HepG2 (cell line): ENCODE measurements at regions not wholly inside any gene's neighbourhood (a gene's known extent, or its start where the extent isn't known, plus 50 kb on each side); places are given as distances from the start of the nearest gene placed in this dataset.

Experiments
- ATAC-seq: fragments of 200-7000 bp; cut with Tn5 transposase; 3 replicates; pipeline ENCODE4 v1.9.1; 2020; ENCODE audit warnings: mild to moderate bottlenecking, moderate library complexity
- BruUV-seq: library from RNA; stranded (reverse); fragments of 400-500 nt; replicated peaks from 2 replicates; lab custom pipeline; 2021; lab: Mats Ljungman, UMichigan
- CTCF ChIA-PET: fragments of 300-600 bp; formaldehyde crosslinking; extraction: SDS; loops from one replicate; lab custom pipeline; 2021; ENCODE audit warnings: low total read pairs, inconsistent platforms, low intra/inter-chr PET ratio; lab: Yijun Ruan, JAX
- POLR2A ChIA-PET: fragments of 350-600 bp; sonication (Branson Sonifier 250); formaldehyde crosslinking; loops from one replicate; lab custom pipeline; 2020; ENCODE audit warnings: antibody characterized with exemption, inconsistent platforms; lab: Yijun Ruan, JAX
- DNase-seq: peaks from one replicate; pipeline ENCODE4 v3.0.0-alpha.2; 2015; ENCODE audit warnings: low spot score
- FAIRE-seq: peaks from 3 replicates; lab custom pipeline; 2011; peaks lifted over from hg19 to GRCh38; lab: Jason Lieb, UNC
- H2AFZ ChIP-seq: one replicate; pipeline ENCODE4 v1.6.1; 2011; ENCODE audit warnings: low read length, inconsistent platforms
- H3K27ac ChIP-seq: fragments of 300-600 bp; 3 replicates; pipeline ENCODE4 v1.8.0; 2011; ENCODE audit warnings: mixed run types, mild to moderate bottlenecking, mixed read lengths, low read length, inconsistent platforms; ENCODE audit not compliant: insufficient read depth; ENCODE audit errors: extremely low read length
- H3K27me3 ChIP-seq, 2 experiments: fragments of 200-600 bp in 1 of 2; 2 replicates in 1 of 2; 3 replicates in 1 of 2; pipeline versions ENCODE4 v1.6.0 to v1.8.0; 2011; ENCODE audit warnings: low read length in 2 of 2, mild to moderate bottlenecking in 2 of 2, moderate library complexity in 2 of 2, inconsistent platforms in 1 of 2; ENCODE audit not compliant: insufficient read depth in 2 of 2, control insufficient read depth in 1 of 2
- H3K36me3 ChIP-seq, 2 experiments: fragments of 200-600 bp in 1 of 2; replicated peaks in 1 of 2; 2 replicates in 1 of 2; 3 replicates in 1 of 2; pipeline versions ENCODE4 v1.5.1 to v1.8.0; 2011; ENCODE audit warnings: low read length in 2 of 2, inconsistent platforms in 1 of 2; ENCODE audit not compliant: insufficient read depth in 2 of 2, control insufficient read depth in 1 of 2
- H3K4me1 ChIP-seq: 2 replicates; pipeline ENCODE4 v1.5.1; 2012; ENCODE audit warnings: low read length, inconsistent platforms; ENCODE audit not compliant: insufficient read depth
- H3K4me2 ChIP-seq: 2 replicates; pipeline ENCODE4 v1.6.0; 2011; ENCODE audit warnings: low read depth, low read length, inconsistent platforms
- H3K4me3 ChIP-seq, 3 experiments: fragments of 200-600 bp in 1 of 3; sonication (generic), shearing (Covaris generic) in 1 of 3; replicated peaks in 1 of 3; 2 replicates each; pipeline ENCODE4 v1.5.1; 2011 to 2016; ENCODE audit warnings: low read length in 3 of 3, inconsistent platforms in 2 of 3, low read depth in 2 of 3, mild to moderate bottlenecking in 2 of 3, control low read depth in 1 of 3, mixed read lengths in 1 of 3; ENCODE audit not compliant: insufficient read depth in 1 of 3
- H3K79me2 ChIP-seq: one replicate; pipeline ENCODE4 v1.6.1; 2011; ENCODE audit warnings: low read length, inconsistent platforms; ENCODE audit not compliant: insufficient read depth
- H3K9ac ChIP-seq: 2 replicates; pipeline ENCODE4 v1.6.0; 2011; ENCODE audit warnings: mild to moderate bottlenecking, low read depth, low read length, inconsistent platforms; ENCODE audit not compliant: insufficient read depth
- H3K9me3 ChIP-seq: 2 replicates; pipeline ENCODE4 v1.5.1; 2012; ENCODE audit warnings: mild to moderate bottlenecking, low read length
- H4K20me1 ChIP-seq: 2 replicates; pipeline ENCODE4 v1.6.0; 2011; ENCODE audit warnings: inconsistent platforms, mild to moderate bottlenecking, low read length, moderate library complexity; ENCODE audit not compliant: insufficient read depth
- GLI4 ChIP-seq: sonication (generic); formaldehyde crosslinking; IDR thresholded peaks from 2 replicates; pipeline ENCODE4 v1.5.1; 2020; ENCODE audit warnings: missing genetic modification reagents, mild to moderate bottlenecking, moderate library complexity, borderline replicate concordance
- JDP2 ChIP-seq: sonication (generic); formaldehyde crosslinking; IDR thresholded peaks from 2 replicates; pipeline ENCODE4 v1.8.1; 2022; ENCODE audit warnings: missing genetic modification reagents, borderline replicate concordance
- KDM3A ChIP-seq: IDR thresholded peaks from 2 replicates; pipeline ENCODE4 v1.6.1; 2018; ENCODE audit warnings: low read depth, missing compliant biosample characterization
- ONECUT2 ChIP-seq: sonication (generic); formaldehyde crosslinking; IDR thresholded peaks from 2 replicates; pipeline ENCODE4 v1.4.0; 2020; ENCODE audit warnings: missing genetic modification reagents
- TBL1XR1 ChIP-seq: fragments of 150-350 bp; IDR thresholded peaks from 2 replicates; pipeline ENCODE4 v1.6.1; 2014; ENCODE audit warnings: borderline replicate concordance, low read length; ENCODE audit not compliant: partially characterized antibody
- ZNF589 ChIP-seq: sonication (generic); formaldehyde crosslinking; conservative IDR thresholded peaks from 2 replicates; pipeline ENCODE4 v1.8.0; 2022; ENCODE audit warnings: mild to moderate bottlenecking, moderate library complexity, missing genetic modification reagents
- WGBS: methylation state at CpG from one replicate; pipeline ENCODE4 v1.1.6; 2017; ENCODE audit warnings: low lambda C conversion rate; 5-methylcytosine and 5-hydroxymethylcytosine counted together
- in situ Hi-C: cut with HindIII; loops from 2 replicates; pipeline ENCODE4 v1.10.0; 2017; ENCODE audit warnings: low pct_unique_long_range_greater_than_20kb; ENCODE audit not compliant: extremely low pct_ligation_motif_present
- intact Hi-C: fragments of 100-400 bp; cut with micrococcal nuclease; formaldehyde crosslinking; loops from one replicate; pipeline ENCODE4 v1.10.0; 2022; ENCODE audit not compliant: unreplicated experiment
- TF ChIP-seq, protein P1 (sequence below), 2 experiments: sonication (generic) in 1 of 2; formaldehyde crosslinking in 1 of 2; IDR thresholded peaks; 2 replicates each; pipeline versions ENCODE4 v1.4.0 to v1.6.1; 2018 to 2020; ENCODE audit warnings: missing genetic modification reagents in 2 of 2, borderline replicate concordance in 1 of 2, low read depth in 1 of 2, mild to moderate bottlenecking in 1 of 2, missing biosample characterization in 1 of 2
- TF ChIP-seq, protein P2 (sequence below): sonication (generic); formaldehyde crosslinking; conservative IDR thresholded peaks from 2 replicates; pipeline ENCODE4 v1.8.0; 2022; ENCODE audit warnings: low read depth, missing genetic modification reagents

DNA sequence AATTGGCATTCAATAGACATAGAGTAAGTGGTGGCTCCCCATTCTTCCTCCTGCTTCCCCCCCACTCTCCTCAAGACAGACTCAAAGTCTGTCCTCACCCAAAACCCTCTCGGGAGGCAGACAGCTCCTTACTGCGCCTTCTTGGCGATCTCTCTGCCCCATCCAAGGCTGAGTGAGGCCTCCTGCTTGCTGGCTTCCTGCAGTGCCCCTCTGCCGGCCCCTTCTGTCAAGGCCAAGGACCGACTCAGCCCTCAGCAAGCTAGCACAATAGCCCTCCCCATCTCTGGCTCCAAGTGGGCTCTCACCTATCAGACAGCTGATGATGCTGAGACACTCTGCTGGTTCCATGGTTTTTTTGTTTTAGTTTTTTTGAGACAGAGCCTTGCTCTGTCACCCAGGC is 62.5 kb upstream of the DLK1 start:
- no peak for ATAC-seq

More for the DNA sequence above, 62.5 kb upstream of the DLK1 start:
- no peak overlapping the region for H3K4me3 ChIP-seq
- peaks cover 89% of the 10 kb centered on the region for H3K4me1 ChIP-seq
- DNase-seq, result no peak
- H3K27ac ChIP-seq, result no peak overlapping the region
- BruUV-seq, result no TSS peak
- no peaks in the 10 kb centered on the region for H3K27me3 ChIP-seq
- H3K79me2 ChIP-seq, result no peaks in the 10 kb centered on the region
- intact Hi-C loops (loop anchor here (10.0 kb wide), 2 partner anchors 151 to 971 kb away; no protein-coding TSS in a partner anchor), in situ Hi-C loops (loop anchor here (10.0 kb wide), 1 partner anchor 151 kb away; no protein-coding TSS in a partner anchor)
- no peaks in the 10 kb centered on the region for H3K9me3 ChIP-seq
- TF ChIP-seq JDP2 (CRISPR knock-in tag) (no peak), KDM3A (no peak), ONECUT2 (CRISPR knock-in tag) (no peak), TBL1XR1 (no peak), GLI4 (CRISPR knock-in tag) (no peak), ZNF589 (CRISPR knock-in tag) (no peak)
- TF ChIP-seq, protein P1, sequence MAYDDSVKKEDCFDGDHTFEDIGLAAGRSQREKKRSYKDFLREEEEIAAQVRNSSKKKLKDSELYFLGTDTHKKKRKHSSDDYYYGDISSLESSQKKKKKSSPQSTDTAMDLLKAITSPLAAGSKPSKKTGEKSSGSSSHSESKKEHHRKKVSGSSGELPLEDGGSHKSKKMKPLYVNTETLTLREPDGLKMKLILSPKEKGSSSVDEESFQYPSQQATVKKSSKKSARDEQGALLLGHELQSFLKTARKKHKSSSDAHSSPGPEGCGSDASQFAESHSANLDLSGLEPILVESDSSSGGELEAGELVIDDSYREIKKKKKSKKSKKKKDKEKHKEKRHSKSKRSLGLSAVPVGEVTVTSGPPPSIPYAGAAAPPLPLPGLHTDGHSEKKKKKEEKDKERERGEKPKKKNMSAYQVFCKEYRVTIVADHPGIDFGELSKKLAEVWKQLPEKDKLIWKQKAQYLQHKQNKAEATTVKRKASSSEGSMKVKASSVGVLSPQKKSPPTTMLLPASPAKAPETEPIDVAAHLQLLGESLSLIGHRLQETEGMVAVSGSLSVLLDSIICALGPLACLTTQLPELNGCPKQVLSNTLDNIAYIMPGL (CRISPR knock-in tag; IDR thresholded peaks at IDR 0.05; ENCODE audit: borderline replicate concordance in 1 of 2, low read depth in 1 of 2), result no peak
- TF ChIP-seq, protein P2, sequence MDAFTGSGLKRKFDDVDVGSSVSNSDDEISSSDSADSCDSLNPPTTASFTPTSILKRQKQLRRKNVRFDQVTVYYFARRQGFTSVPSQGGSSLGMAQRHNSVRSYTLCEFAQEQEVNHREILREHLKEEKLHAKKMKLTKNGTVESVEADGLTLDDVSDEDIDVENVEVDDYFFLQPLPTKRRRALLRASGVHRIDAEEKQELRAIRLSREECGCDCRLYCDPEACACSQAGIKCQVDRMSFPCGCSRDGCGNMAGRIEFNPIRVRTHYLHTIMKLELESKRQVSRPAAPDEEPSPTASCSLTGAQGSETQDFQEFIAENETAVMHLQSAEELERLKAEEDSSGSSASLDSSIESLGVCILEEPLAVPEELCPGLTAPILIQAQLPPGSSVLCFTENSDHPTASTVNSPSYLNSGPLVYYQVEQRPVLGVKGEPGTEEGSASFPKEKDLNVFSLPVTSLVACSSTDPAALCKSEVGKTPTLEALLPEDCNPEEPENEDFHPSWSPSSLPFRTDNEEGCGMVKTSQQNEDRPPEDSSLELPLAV (CRISPR knock-in tag), result no peak
- H3K36me3 ChIP-seq, result no peaks in the 10 kb centered on the region
- no peak for FAIRE-seq
- CTCF ChIA-PET, result interaction anchor here (1.6 to 2.1 kb wide), 2 partner anchors 187 to 237 kb away, joined by 7 to 10 read pairs; no protein-coding TSS in a partner anchor
- H3K9ac ChIP-seq, result no peak overlapping the region
- WGBS, result 97% methylated on average over 5 of the region's 5 CpGs
- POLR2A ChIA-PET, result interaction anchor here (1.6 to 2.3 kb wide), 7 partner anchors 9 to 153 kb away, joined by 3 to 27 read pairs (median 7); no protein-coding TSS in a partner anchor
- no peak overlapping the region for H2AFZ ChIP-seq
- H4K20me1 ChIP-seq, result no peaks in the 10 kb centered on the region
- no peak overlapping the region for H3K4me2 ChIP-seq
